Glutamatergic neuron (in vitro differentiated cells): ENCODE measurements at regions not wholly inside any gene's neighbourhood (a gene's known extent, or its start where the extent isn't known, plus 50 kb on each side); places are given as distances from the start of the nearest gene placed in this dataset.

ENCODE experiments used
- DNase-seq: peaks from one replicate; pipeline ENCODE4 v3.0.0; 2022
- H3K27ac Mint-ChIP-seq: one replicate; pipeline ENCODE4 v1.8.0; 2020; ENCODE audit warnings: mild to moderate bottlenecking, mixed read lengths, inconsistent platforms; ENCODE audit not compliant: unreplicated experiment
- H3K27me3 Mint-ChIP-seq: one replicate; pipeline ENCODE4 v1.8.0; 2020; ENCODE audit warnings: mild to moderate bottlenecking, moderate library complexity, mixed read lengths, inconsistent platforms; ENCODE audit not compliant: unreplicated experiment
- H3K36me3 Mint-ChIP-seq: one replicate; pipeline ENCODE4 v1.8.0; 2020; ENCODE audit warnings: mild to moderate bottlenecking, mixed read lengths, inconsistent platforms; ENCODE audit not compliant: unreplicated experiment
- H3K4me1 Mint-ChIP-seq: one replicate; pipeline ENCODE4 v1.8.0; 2020; ENCODE audit warnings: mild to moderate bottlenecking, low read depth, mixed read lengths, inconsistent platforms; ENCODE audit not compliant: unreplicated experiment
- H3K4me3 Mint-ChIP-seq: one replicate; pipeline ENCODE4 v1.8.0; 2020; ENCODE audit warnings: mild to moderate bottlenecking, mixed read lengths, inconsistent platforms; ENCODE audit not compliant: unreplicated experiment
- H3K9me3 Mint-ChIP-seq: one replicate; pipeline ENCODE4 v1.8.0; 2020; ENCODE audit warnings: mild to moderate bottlenecking, moderate library complexity, mixed read lengths, inconsistent platforms; ENCODE audit not compliant: unreplicated experiment
- TF ChIP-seq, protein P1 (sequence below): fragments of 200-600 bp; sonication (generic); IDR thresholded peaks from one replicate; pipeline ENCODE4 v1.5.0; 2021; ENCODE audit not compliant: partially characterized antibody, unreplicated experiment

- no peaks in the 10 kb centered on the region for H3K4me1 Mint-ChIP-seq
- no peaks in the 10 kb centered on the region for H3K36me3 Mint-ChIP-seq
- no peak for DNase-seq
- no peak overlapping the region for H3K27ac Mint-ChIP-seq
- no peaks in the 10 kb centered on the region for H3K9me3 Mint-ChIP-seq
- TF ChIP-seq, protein P1, sequence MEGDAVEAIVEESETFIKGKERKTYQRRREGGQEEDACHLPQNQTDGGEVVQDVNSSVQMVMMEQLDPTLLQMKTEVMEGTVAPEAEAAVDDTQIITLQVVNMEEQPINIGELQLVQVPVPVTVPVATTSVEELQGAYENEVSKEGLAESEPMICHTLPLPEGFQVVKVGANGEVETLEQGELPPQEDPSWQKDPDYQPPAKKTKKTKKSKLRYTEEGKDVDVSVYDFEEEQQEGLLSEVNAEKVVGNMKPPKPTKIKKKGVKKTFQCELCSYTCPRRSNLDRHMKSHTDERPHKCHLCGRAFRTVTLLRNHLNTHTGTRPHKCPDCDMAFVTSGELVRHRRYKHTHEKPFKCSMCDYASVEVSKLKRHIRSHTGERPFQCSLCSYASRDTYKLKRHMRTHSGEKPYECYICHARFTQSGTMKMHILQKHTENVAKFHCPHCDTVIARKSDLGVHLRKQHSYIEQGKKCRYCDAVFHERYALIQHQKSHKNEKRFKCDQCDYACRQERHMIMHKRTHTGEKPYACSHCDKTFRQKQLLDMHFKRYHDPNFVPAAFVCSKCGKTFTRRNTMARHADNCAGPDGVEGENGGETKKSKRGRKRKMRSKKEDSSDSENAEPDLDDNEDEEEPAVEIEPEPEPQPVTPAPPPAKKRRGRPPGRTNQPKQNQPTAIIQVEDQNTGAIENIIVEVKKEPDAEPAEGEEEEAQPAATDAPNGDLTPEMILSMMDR, result no peak
- no peaks in the 10 kb centered on the region for H3K27me3 Mint-ChIP-seq
- H3K4me3 Mint-ChIP-seq, result no peak overlapping the region
Observed at GRCh38 chr2:18096836-18097405, 218.5 kb downstream of the KCNS3 start.

- no peaks in the 10 kb centered on the region for H3K36me3 Mint-ChIP-seq
- TF ChIP-seq, protein P1, result no peak
- no peaks in the 10 kb centered on the region for H3K9me3 Mint-ChIP-seq
- no peak for DNase-seq
- no peak overlapping the region for H3K27ac Mint-ChIP-seq
- H3K4me3 Mint-ChIP-seq, result no peak overlapping the region
- H3K27me3 Mint-ChIP-seq, result no peaks in the 10 kb centered on the region
- no peaks in the 10 kb centered on the region for H3K4me1 Mint-ChIP-seq
Observed at GRCh38 chr2:18094277-18094676, 215.8 kb downstream of the KCNS3 start.

DNA sequence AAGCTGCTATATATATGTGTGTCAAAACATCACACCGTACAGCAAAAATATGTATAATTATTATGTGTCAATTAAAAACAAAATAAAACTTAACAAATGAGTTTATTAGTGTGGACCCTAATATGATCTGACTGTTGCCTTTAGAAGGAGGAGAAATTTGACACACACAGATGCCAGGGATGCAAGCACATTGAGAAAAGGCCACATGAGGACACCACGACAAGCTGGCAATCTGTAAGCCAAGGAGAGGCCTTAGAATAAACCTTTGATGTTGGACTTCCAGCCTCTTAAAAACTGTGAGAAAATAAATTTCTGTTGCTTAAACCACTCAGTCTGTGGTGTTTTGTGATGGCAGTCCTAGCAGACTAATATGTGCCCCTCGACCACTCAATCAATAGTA lies 214.7 kb downstream of the KCNS3 start:
- H3K4me3 Mint-ChIP-seq, result no peak overlapping the region

DNA sequence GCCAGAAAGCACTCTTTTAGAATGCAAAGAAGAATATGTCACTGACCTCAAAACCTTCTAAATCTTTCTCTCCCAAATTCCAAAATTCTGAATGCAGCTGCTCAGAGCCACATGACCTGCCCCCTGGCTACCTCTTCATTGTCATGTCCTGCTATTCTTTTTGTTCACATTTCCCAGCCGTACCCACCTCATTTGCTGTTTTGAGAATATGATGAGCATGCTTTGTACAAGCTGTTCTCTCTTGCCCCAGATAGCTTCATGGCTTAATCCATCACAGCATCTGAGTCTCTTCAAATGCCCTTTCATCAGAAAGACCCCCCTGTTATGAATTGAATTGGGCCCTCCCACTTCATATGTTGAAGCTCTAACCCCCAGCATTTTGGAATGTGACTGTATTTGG lies 214.3 kb downstream of the KCNS3 start:
- Mint-ChIP-seq H3K4me1 (peaks cover 2% of the 10 kb centered on the region), H3K36me3 (no peaks in the 10 kb centered on the region), H3K4me3 (no peak overlapping the region), H3K27me3 (no peaks in the 10 kb centered on the region), H3K27ac (no peak overlapping the region), H3K9me3 (no peaks in the 10 kb centered on the region)
- no peak for DNase-seq
- TF ChIP-seq, protein P1, result no peak

More for the DNA sequence above, 214.7 kb downstream of the KCNS3 start:
- no peaks in the 10 kb centered on the region for H3K4me1 Mint-ChIP-seq
- H3K9me3 Mint-ChIP-seq, result no peaks in the 10 kb centered on the region
- TF ChIP-seq, protein P1, result no peak
- DNase-seq, result no peak
- no peaks in the 10 kb centered on the region for H3K36me3 Mint-ChIP-seq
- H3K27ac Mint-ChIP-seq, result no peak overlapping the region
- no peaks in the 10 kb centered on the region for H3K27me3 Mint-ChIP-seq

GRCh38 chr2:18085593-18085992 lies 207.1 kb downstream of the KCNS3 start:
- Mint-ChIP-seq H3K27me3 (no peaks in the 10 kb centered on the region), H3K4me1 (peaks cover 5% of the 10 kb centered on the region), H3K9me3 (no peaks in the 10 kb centered on the region), H3K36me3 (no peaks in the 10 kb centered on the region), H3K27ac (no peak overlapping the region), H3K4me3 (no peak overlapping the region)
- DNase-seq, result no peak
- TF ChIP-seq, protein P1, result no peak
